HEK293T (cell line): ENCODE measurements at regions not wholly inside any gene's neighbourhood (a gene's known extent, or its start where the extent isn't known, plus 50 kb on each side); places are given as distances from the start of the nearest gene placed in this dataset.

Source experiments
- CTCF ChIA-PET: fragments of 350-600 bp; formaldehyde crosslinking; extraction: SDS; loops from one replicate; lab custom pipeline; 2021; ENCODE audit warnings: antibody characterized with exemption, inconsistent platforms; lab: Yijun Ruan, JAX
- POLR2A ChIA-PET: fragments of 350-600 bp; formaldehyde crosslinking; extraction: SDS; loops from one replicate; lab custom pipeline; 2020; ENCODE audit warnings: antibody characterized with exemption, inconsistent platforms; lab: Yijun Ruan, JAX
- DNase-seq: peaks from one replicate; pipeline ENCODE4 v3.0.0; 2012; ENCODE audit warnings: mixed read lengths; ENCODE audit errors: extremely low spot score
- ARNT ChIP-seq: fragments of 450-650 bp; IDR thresholded peaks from 2 replicates; pipeline ENCODE4 v1.6.1; 2017; ENCODE audit warnings: mild to moderate bottlenecking
- BHLHE40 ChIP-seq: fragments of 450-650 bp; IDR thresholded peaks from 2 replicates; pipeline ENCODE4 v1.6.1; 2016; ENCODE audit warnings: mild to moderate bottlenecking, moderate library complexity, borderline replicate concordance
- CTBP1 ChIP-seq: fragments of 450-650 bp; IDR thresholded peaks from 2 replicates; pipeline ENCODE4 v1.6.1; 2016; ENCODE audit warnings: borderline replicate concordance
- ELF4 ChIP-seq: fragments of 450-650 bp; IDR thresholded peaks from 2 replicates; pipeline ENCODE4 v1.6.1; 2017; ENCODE audit warnings: antibody characterized with exemption
- FOXA1 ChIP-seq: fragments of 450-650 bp; IDR thresholded peaks from 2 replicates; pipeline ENCODE4 v1.6.1; 2016; ENCODE audit warnings: mild to moderate bottlenecking
- FOXK2 ChIP-seq: fragments of 450-650 bp; IDR thresholded peaks from 2 replicates; pipeline ENCODE4 v1.6.1; 2016; ENCODE audit warnings: mild to moderate bottlenecking
- FOXM1 ChIP-seq: fragments of 450-650 bp; IDR thresholded peaks from 2 replicates; pipeline ENCODE4 v1.6.1; 2017; ENCODE audit warnings: mild to moderate bottlenecking, borderline replicate concordance
- HDGF ChIP-seq: fragments of 450-650 bp; IDR thresholded peaks from 2 replicates; pipeline ENCODE4 v1.6.1; 2017; ENCODE audit warnings: antibody characterized with exemption, borderline replicate concordance
- L3MBTL2 ChIP-seq: fragments of 450-650 bp; conservative IDR thresholded peaks from 2 replicates; pipeline ENCODE4 v1.6.1; 2016; ENCODE audit warnings: mild to moderate bottlenecking
- LEF1 ChIP-seq: fragments of 450-650 bp; IDR thresholded peaks from 2 replicates; pipeline ENCODE4 v1.6.1; 2017; ENCODE audit warnings: mild to moderate bottlenecking, borderline replicate concordance
- NFRKB ChIP-seq: fragments of 450-650 bp; IDR thresholded peaks from 2 replicates; pipeline ENCODE4 v1.6.1; 2016; ENCODE audit warnings: mild to moderate bottlenecking, moderate library complexity
- PKNOX1 ChIP-seq: fragments of 450-650 bp; IDR thresholded peaks from 2 replicates; pipeline ENCODE4 v1.6.1; 2016
- SP1 ChIP-seq: fragments of 450-650 bp; IDR thresholded peaks from 2 replicates; pipeline ENCODE4 v1.6.1; 2017
- SUZ12 ChIP-seq: fragments of 450-650 bp; IDR thresholded peaks from 2 replicates; pipeline ENCODE4 v1.6.1; 2016; ENCODE audit warnings: mild to moderate bottlenecking
- TARDBP ChIP-seq: fragments of 450-650 bp; IDR thresholded peaks from 2 replicates; pipeline ENCODE4 v1.6.1; 2016
- ZNF384 ChIP-seq: fragments of 450-650 bp; IDR thresholded peaks from 2 replicates; pipeline ENCODE4 v1.6.1; 2016

GRCh38 chr12:65539023-65539422, 260.5 kb downstream of the MSRB3 start:
- CTCF ChIA-PET, result interaction anchor here (0.6 to 1.3 kb wide), 2 partner anchors 18 to 303 kb away, joined by 3 to 5 read pairs; no protein-coding TSS in a partner anchor
- no peak for DNase-seq
- TF ChIP-seq SP1 (no peak), PKNOX1 (no peak), L3MBTL2 (no peak), BHLHE40 (no peak), ZNF384 (no peak), NFRKB (no peak), SUZ12 (no peak), CTBP1 (no peak), ELF4 (no peak), TARDBP (no peak), HDGF (no peak), FOXM1 (no peak), FOXA1 (no peak)
- POLR2A ChIA-PET, result no interaction called here

GRCh38 chr12:65540140-65540539, 261.7 kb downstream of the MSRB3 start:
- ChIA-PET POLR2A (no interaction called here), CTCF (no interaction called here)
- DNase-seq, result no peak
- TF ChIP-seq NFRKB (no peak), HDGF (no peak), CTBP1 (no peak), ARNT (no peak), ZNF384 (no peak), SUZ12 (no peak), FOXA1 (no peak), TARDBP (no peak), FOXK2 (no peak), SP1 (no peak), LEF1 (no peak)

GRCh38 chr12:65546528-65546927, 268.0 kb downstream of the MSRB3 start:
- TF ChIP-seq NFRKB (no peak), ZNF384 (no peak), LEF1 (no peak), CTBP1 (no peak), BHLHE40 (no peak), FOXM1 (no peak), ARNT (no peak), SUZ12 (no peak), FOXA1 (no peak), L3MBTL2 (no peak), TARDBP (no peak), SP1 (no peak), FOXK2 (no peak), ELF4 (no peak), HDGF (no peak), PKNOX1 (no peak)
- POLR2A ChIA-PET, result no interaction called here
- no peak for DNase-seq
- CTCF ChIA-PET, result interaction anchor here (2.0 kb wide), 1 partner anchor 10 kb away, joined by 7 read pairs; no protein-coding TSS in a partner anchor

GRCh38 chr12:65556676-65557437, 267.4 kb upstream of the HMGA2 start:
- TF ChIP-seq TARDBP (no peak), CTBP1 (no peak), ARNT (no peak), SUZ12 (no peak), FOXA1 (no peak), ZNF384 (no peak), HDGF (no peak), L3MBTL2 (no peak), LEF1 (no peak)
- CTCF ChIA-PET, result interaction anchor here (0.6 to 1.7 kb wide), 18 partner anchors 10 to 854 kb away, joined by 3 to 15 read pairs (median 4); no protein-coding TSS in a partner anchor
- DNase-seq, result peak; percentile 86
- POLR2A ChIA-PET, result interaction anchor here (1.0 kb wide), 1 partner anchor 9 kb away, joined by 3 read pairs; no protein-coding TSS in a partner anchor

GRCh38 chr12:65557438-65558181, 266.7 kb upstream of the HMGA2 start:
- ChIA-PET POLR2A (no interaction called here), CTCF (interaction anchor here (0.6 to 1.7 kb wide), 16 partner anchors 9 to 853 kb away, joined by 3 to 15 read pairs (median 4); no protein-coding TSS in a partner anchor)
- TF ChIP-seq ARNT (no peak), SUZ12 (no peak), HDGF (no peak), FOXK2 (no peak), TARDBP (no peak), CTBP1 (no peak), SP1 (no peak), ZNF384 (no peak), PKNOX1 (no peak), BHLHE40 (no peak), NFRKB (no peak), FOXM1 (no peak), L3MBTL2 (no peak), ELF4 (no peak), FOXA1 (no peak), LEF1 (no peak)
- DNase-seq, result no peak

GRCh38 chr12:65560286-65560685, 264.0 kb upstream of the HMGA2 start:
- ChIA-PET POLR2A (no interaction called here), CTCF (interaction anchor here (0.6 kb wide), 1 partner anchor 53 kb away, joined by 3 read pairs; no protein-coding TSS in a partner anchor)
- TF ChIP-seq SP1 (no peak), HDGF (no peak), PKNOX1 (no peak), ELF4 (no peak), SUZ12 (no peak), BHLHE40 (no peak), LEF1 (no peak), NFRKB (no peak), FOXA1 (no peak), L3MBTL2 (no peak), ARNT (no peak), CTBP1 (no peak), FOXK2 (no peak), FOXM1 (no peak), TARDBP (no peak), ZNF384 (no peak)
- no peak for DNase-seq
